Dedifferentiated amniotic fluid mesenchymal stem cell (primary cell): ENCODE measurements at regions not wholly inside any gene's neighbourhood (a gene's known extent, or its start where the extent isn't known, plus 50 kb on each side); places are given as distances from the start of the nearest gene placed in this dataset.

Experiments
- DNase-seq: peaks from one replicate; pipeline ENCODE4 v3.0.0-alpha.2; 2016; ENCODE audit errors: extremely low spot score

- DNase-seq = no peak
These were observed 224.7 kb upstream of the GRAMD2B start for GRCh38 chr5:126198531-126198930.

GRCh38 chr5:126199467-126199866, 223.7 kb upstream of the GRAMD2B start:
- no peak for DNase-seq

GRCh38 chr5:126208691-126209090, 214.5 kb upstream of the GRAMD2B start:
- no peak for DNase-seq

GRCh38 chr5:126210955-126211354, 212.3 kb upstream of the GRAMD2B start:
- no peak for DNase-seq

- DNase-seq = no peak
These were observed 203.6 kb upstream of the GRAMD2B start for GRCh38 chr5:126219616-126220015.

- DNase-seq = no peak
These were observed 202.5 kb upstream of the GRAMD2B start for GRCh38 chr5:126220725-126221124.

- no peak for DNase-seq
These were observed 194.3 kb upstream of the GRAMD2B start for GRCh38 chr5:126228934-126229333.

- no peak for DNase-seq
These were observed 190.0 kb upstream of the GRAMD2B start for GRCh38 chr5:126233256-126233655.

- no peak for DNase-seq
These were observed 188.5 kb upstream of the GRAMD2B start for GRCh38 chr5:126234563-126235195.

- no peak for DNase-seq
These were observed 187.6 kb upstream of the GRAMD2B start for GRCh38 chr5:126235628-126236027.

GRCh38 chr5:126236994-126237393, 186.2 kb upstream of the GRAMD2B start:
- no peak for DNase-seq

GRCh38 chr5:126248611-126249010, 174.6 kb upstream of the GRAMD2B start:
- no peak for DNase-seq

- DNase-seq = no peak
These were observed 172.2 kb upstream of the GRAMD2B start for GRCh38 chr5:126251024-126251423.

GRCh38 chr5:126253406-126253805, 169.8 kb upstream of the GRAMD2B start:
- no peak for DNase-seq

GRCh38 chr5:126263591-126264184, 159.5 kb upstream of the GRAMD2B start:
- no peak for DNase-seq

GRCh38 chr5:126265917-126266316, 157.3 kb upstream of the GRAMD2B start:
- DNase-seq = no peak

- DNase-seq = no peak
These were observed 155.8 kb upstream of the GRAMD2B start for GRCh38 chr5:126267438-126267837.

- DNase-seq = no peak
These were observed 154.4 kb upstream of the GRAMD2B start for GRCh38 chr5:126268697-126269315.

- no peak for DNase-seq
These were observed 153.7 kb upstream of the GRAMD2B start for GRCh38 chr5:126269511-126269910.

GRCh38 chr5:126271141-126271540, 152.1 kb upstream of the GRAMD2B start:
- no peak for DNase-seq

GRCh38 chr5:126274076-126274762, 149.0 kb upstream of the GRAMD2B start:
- DNase-seq = no peak

GRCh38 chr5:126274763-126275125, 148.5 kb upstream of the GRAMD2B start:
- no peak for DNase-seq

- no peak for DNase-seq
These were observed 145.4 kb upstream of the GRAMD2B start for GRCh38 chr5:126277762-126278161.
